K562 (cell line): ENCODE measurements at regions not wholly inside any gene's neighbourhood (a gene's known extent, or its start where the extent isn't known, plus 50 kb on each side); places are given as distances from the start of the nearest gene placed in this dataset.

Experiments used
- ATAC-seq: fragments of 200-7000 bp; cut with Tn5 transposase; 3 replicates; pipeline ENCODE4 v1.9.1; 2020; ENCODE audit warnings: moderate library complexity
- BruUV-seq: library from RNA; stranded (reverse); fragments of 400-500 nt; replicated peaks from 2 replicates; lab custom pipeline; 2021; lab: Mats Ljungman, UMichigan
- CTCF ChIA-PET: fragments of 300-600 bp; formaldehyde crosslinking; extraction: SDS; loops from one replicate; lab custom pipeline; 2021; ENCODE audit warnings: low intra/inter-chr PET ratio; lab: Yijun Ruan, JAX
- POLR2A ChIA-PET: fragments of 300-600, 350-650 bp; sonication (Branson Sonifier 250); formaldehyde crosslinking; extraction: SDS; loops from one replicate; lab custom pipeline; 2021; ENCODE audit warnings: antibody characterized with exemption, inconsistent platforms; lab: Yijun Ruan, JAX
- DNase-seq, 4 experiments: peaks; one replicate each; pipeline versions ENCODE4 v3.0.0 to v3.0.0-alpha.2; 2011 to 2018; ENCODE audit warnings: low spot score in 3 of 4, mixed read lengths in 3 of 4; ENCODE audit errors: extremely low read depth in 1 of 4
- FAIRE-seq: peaks from 2 replicates; lab custom pipeline; 2011; peaks lifted over from hg19 to GRCh38; lab: Jason Lieb, UNC
- H2AFZ ChIP-seq: 2 replicates; pipeline ENCODE4 v1.6.0; 2011; ENCODE audit warnings: low read depth, low read length, control low read depth, inconsistent platforms
- H3K27ac ChIP-seq: fragments of 200-600 bp; 3 replicates; pipeline ENCODE4 v1.8.0; 2011; ENCODE audit warnings: low read depth, mild to moderate bottlenecking, control low read depth, inconsistent platforms, low read length, moderate library complexity, mixed read lengths; ENCODE audit errors: extremely low read depth
- H3K27me3 ChIP-seq, 2 experiments: fragments of 300-600 bp in 1 of 2; 2 replicates in 1 of 2; 3 replicates in 1 of 2; pipeline versions ENCODE4 v1.6.0 to v1.8.0; 2011; ENCODE audit warnings: inconsistent platforms in 2 of 2, low read length in 2 of 2, mild to moderate bottlenecking in 1 of 2, mixed read lengths in 1 of 2, moderate library complexity in 1 of 2; ENCODE audit not compliant: control insufficient read depth in 2 of 2, insufficient read depth in 2 of 2
- H3K36me3 ChIP-seq: fragments of 300-600 bp; 3 replicates; pipeline ENCODE4 v1.8.0; 2011; ENCODE audit warnings: mild to moderate bottlenecking, low read length, inconsistent platforms; ENCODE audit not compliant: control insufficient read depth, insufficient read depth
- H3K4me1 ChIP-seq, 2 experiments: fragments of 200-600 bp in 1 of 2; replicated peaks in 1 of 2; 2 replicates in 1 of 2; 3 replicates in 1 of 2; pipeline versions ENCODE4 v1.5.1 to v1.8.0; 2011; ENCODE audit warnings: inconsistent platforms in 2 of 2, low read length in 2 of 2, mild to moderate bottlenecking in 1 of 2, mixed read lengths in 1 of 2, moderate library complexity in 1 of 2; ENCODE audit not compliant: control insufficient read depth in 2 of 2, insufficient read depth in 2 of 2
- H3K4me2 ChIP-seq: 2 replicates; pipeline ENCODE4 v1.6.1; 2011; ENCODE audit warnings: low read length, control low read depth, inconsistent platforms, mixed read lengths; ENCODE audit not compliant: insufficient read depth
- H3K4me3 ChIP-seq: fragments of 200-600 bp; sonication (generic), shearing (Covaris generic); 2 replicates; pipeline ENCODE4 v1.5.1; 2016; ENCODE audit warnings: control low read depth, inconsistent platforms
- H3K79me2 ChIP-seq: fragments of 200-600 bp; 3 replicates; pipeline ENCODE4 v1.8.0; 2011; ENCODE audit warnings: low read length, inconsistent platforms; ENCODE audit not compliant: control insufficient read depth, insufficient read depth
- H3K9ac ChIP-seq, 2 experiments: 2 replicates each; pipeline versions ENCODE4 v1.6.0 to v1.6.1; 2011; ENCODE audit warnings: low read depth in 2 of 2, low read length in 2 of 2, control low read depth in 1 of 2, inconsistent platforms in 1 of 2, mild to moderate bottlenecking in 1 of 2, mixed read lengths in 1 of 2; ENCODE audit not compliant: insufficient read depth in 1 of 2
- H3K9me1 ChIP-seq: one replicate; pipeline ENCODE4 v1.6.0; 2011; ENCODE audit warnings: inconsistent platforms, mild to moderate bottlenecking, low read length, moderate library complexity; ENCODE audit not compliant: control insufficient read depth, insufficient read depth
- H3K9me3 ChIP-seq: replicated peaks from 2 replicates; pipeline ENCODE4 v1.5.1; 2011; ENCODE audit warnings: low read depth, low read length, inconsistent platforms; ENCODE audit not compliant: control insufficient read depth, insufficient read depth
- H4K20me1 ChIP-seq: replicated peaks from 2 replicates; pipeline ENCODE4 v1.6.1; 2011; ENCODE audit warnings: low read length, inconsistent platforms, mixed read lengths; ENCODE audit not compliant: control insufficient read depth, insufficient read depth
- CEBPB ChIP-seq: fragments of 450-650 bp; IDR thresholded peaks from 2 replicates; pipeline ENCODE4 v1.6.1; 2016; ENCODE audit warnings: missing genetic modification characterization, missing compliant biosample characterization
- ESRRA ChIP-seq: fragments of 450-650 bp; IDR thresholded peaks from 2 replicates; pipeline ENCODE4 v1.6.1; 2014; ENCODE audit warnings: low read depth, mild to moderate bottlenecking, moderate library complexity, borderline replicate concordance
- RB1 ChIP-seq: fragments of 450-650 bp; IDR thresholded peaks from 2 replicates; pipeline ENCODE4 v1.6.1; 2017; ENCODE audit warnings: low read depth, mild to moderate bottlenecking
- SUPT5H ChIP-seq: fragments of 450-650 bp; IDR thresholded peaks from 2 replicates; pipeline ENCODE4 v1.6.1; 2016
- TAF9B ChIP-seq: fragments of 450-650 bp; IDR thresholded peaks from 2 replicates; pipeline ENCODE4 v1.6.1; 2018; ENCODE audit warnings: mild to moderate bottlenecking; ENCODE audit not compliant: partially characterized antibody
- ZFPM2 ChIP-seq: fragments of 250-450 bp; sonication (Bioruptor Pico); IDR thresholded peaks from 2 replicates; pipeline ENCODE4 v1.5.1; 2022; ENCODE audit warnings: mild to moderate bottlenecking
- WGBS: fragments of 100-300 bp; shearing (Covaris generic); methylation state at CpG from one replicate; pipeline ENCODE4 v1.1.6; 2016; ENCODE audit warnings: low coverage, mixed read lengths; ENCODE audit not compliant: insufficient coverage; ENCODE audit errors: missing lambda C conversion rate; 5-methylcytosine and 5-hydroxymethylcytosine counted together
- in situ Hi-C: fragments of 300-500 bp; cut with MboI; formaldehyde crosslinking; loops from 4 replicates; pipeline ENCODE4 v1.15.0; 2018; ENCODE audit warnings: inconsistent platforms, mixed read lengths
- intact Hi-C: fragments of 100-400 bp; cut with micrococcal nuclease; formaldehyde crosslinking; loops from 2 replicates; pipeline ENCODE4 v1.14.2; 2022
- TF ChIP-seq, protein P1 (sequence below): IDR thresholded peaks from 2 replicates; pipeline ENCODE4 v1.6.1; 2011; ENCODE audit not compliant: insufficient read length; ENCODE audit errors: extremely low read depth
- TF ChIP-seq, protein P2 (sequence below), 2 experiments: fragments of 450-650 bp in 1 of 2; IDR thresholded peaks; 2 replicates each; pipeline ENCODE4 v1.6.1; 2011 to 2017; ENCODE audit warnings: low read depth in 2 of 2, antibody characterized with exemption in 1 of 2, borderline replicate concordance in 1 of 2, low read length in 1 of 2, mild to moderate bottlenecking in 1 of 2, mixed read lengths in 1 of 2; ENCODE audit not compliant: control insufficient read depth in 1 of 2

GRCh38 chr6:22078288-22078687 lies 218.5 kb downstream of the PRL start:
- H3K4me2 ChIP-seq, result no peak overlapping the region; the same call in 1 of the 2 replicates
- H3K4me3 ChIP-seq, result no peak overlapping the region
- FAIRE-seq (no peak), ATAC-seq (no peak)
- no peaks in the 10 kb centered on the region for H3K79me2 ChIP-seq
- no peak overlapping the region for H3K9ac ChIP-seq
- POLR2A ChIA-PET, result interaction anchor here (1.1 to 1.2 kb wide), 3 partner anchors 9 to 19 kb away, joined by 3 to 5 read pairs (median 3); no protein-coding TSS in a partner anchor
- intact Hi-C loops, result no loop called here
- H3K4me1 ChIP-seq, result peaks cover 0 to 6% of the 10 kb centered on the region in 2 experiments; a peak in 2 of 5 replicates
- CTCF ChIA-PET, result no interaction called here
- 27% methylated on average over 1 of the region's 1 CpG for WGBS
- no peaks in the 10 kb centered on the region for H3K9me3 ChIP-seq
- H3K36me3 ChIP-seq, result no peaks in the 10 kb centered on the region
- H2AFZ ChIP-seq, result peak overlapping the region; percentile 83
- TF ChIP-seq, protein P1, sequence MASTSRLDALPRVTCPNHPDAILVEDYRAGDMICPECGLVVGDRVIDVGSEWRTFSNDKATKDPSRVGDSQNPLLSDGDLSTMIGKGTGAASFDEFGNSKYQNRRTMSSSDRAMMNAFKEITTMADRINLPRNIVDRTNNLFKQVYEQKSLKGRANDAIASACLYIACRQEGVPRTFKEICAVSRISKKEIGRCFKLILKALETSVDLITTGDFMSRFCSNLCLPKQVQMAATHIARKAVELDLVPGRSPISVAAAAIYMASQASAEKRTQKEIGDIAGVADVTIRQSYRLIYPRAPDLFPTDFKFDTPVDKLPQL, result no peak
- no peak for TF ChIP-seq ESRRA
- no peak for TF ChIP-seq SUPT5H
- TF ChIP-seq CEBPB (tag), result no peak
- TF ChIP-seq, protein P2, sequence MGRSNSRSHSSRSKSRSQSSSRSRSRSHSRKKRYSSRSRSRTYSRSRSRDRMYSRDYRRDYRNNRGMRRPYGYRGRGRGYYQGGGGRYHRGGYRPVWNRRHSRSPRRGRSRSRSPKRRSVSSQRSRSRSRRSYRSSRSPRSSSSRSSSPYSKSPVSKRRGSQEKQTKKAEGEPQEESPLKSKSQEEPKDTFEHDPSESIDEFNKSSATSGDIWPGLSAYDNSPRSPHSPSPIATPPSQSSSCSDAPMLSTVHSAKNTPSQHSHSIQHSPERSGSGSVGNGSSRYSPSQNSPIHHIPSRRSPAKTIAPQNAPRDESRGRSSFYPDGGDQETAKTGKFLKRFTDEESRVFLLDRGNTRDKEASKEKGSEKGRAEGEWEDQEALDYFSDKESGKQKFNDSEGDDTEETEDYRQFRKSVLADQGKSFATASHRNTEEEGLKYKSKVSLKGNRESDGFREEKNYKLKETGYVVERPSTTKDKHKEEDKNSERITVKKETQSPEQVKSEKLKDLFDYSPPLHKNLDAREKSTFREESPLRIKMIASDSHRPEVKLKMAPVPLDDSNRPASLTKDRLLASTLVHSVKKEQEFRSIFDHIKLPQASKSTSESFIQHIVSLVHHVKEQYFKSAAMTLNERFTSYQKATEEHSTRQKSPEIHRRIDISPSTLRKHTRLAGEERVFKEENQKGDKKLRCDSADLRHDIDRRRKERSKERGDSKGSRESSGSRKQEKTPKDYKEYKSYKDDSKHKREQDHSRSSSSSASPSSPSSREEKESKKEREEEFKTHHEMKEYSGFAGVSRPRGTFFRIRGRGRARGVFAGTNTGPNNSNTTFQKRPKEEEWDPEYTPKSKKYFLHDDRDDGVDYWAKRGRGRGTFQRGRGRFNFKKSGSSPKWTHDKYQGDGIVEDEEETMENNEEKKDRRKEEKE (IDR thresholded peaks at IDR 0.05; ENCODE audit: borderline replicate concordance in 1 of 2, control insufficient read depth in 1 of 2, low read depth in 2 of 2, low read length in 1 of 2), result no peak
- no peak for TF ChIP-seq ZFPM2 (CRISPR knock-in tag)
- TF ChIP-seq TAF9B, result no peak
- no peak for TF ChIP-seq RB1
- TF ChIP-seq, all 486 proteins: peak for 0
- DNase-seq, result no peak
- in situ Hi-C loops, result no loop called here
- Histone ChIP-seq H3K9me1 (no peaks in the 10 kb centered on the region), H3K27ac (no peak overlapping the region), H3K27me3 (no peaks in the 10 kb centered on the region), H4K20me1 (no peaks in the 10 kb centered on the region)
- no TSS peak for BruUV-seq
